GM18517 (cell line): ENCODE measurements at regions not wholly inside any gene's neighbourhood (a gene's known extent, or its start where the extent isn't known, plus 50 kb on each side); places are given as distances from the start of the nearest gene placed in this dataset.

ENCODE experiments used
- ATAC-seq: cut with Tn5 transposase; IDR thresholded peaks from one replicate; pipeline ENCODE4 v1.9.1; 2021; ENCODE audit warnings: mild to moderate bottlenecking, moderate library complexity; ENCODE audit not compliant: unreplicated experiment

GRCh38 chr12:116482179-116482578, 77.0 kb upstream of the MAP1LC3B2 start:
- ATAC-seq: no peak

GRCh38 chr12:116482859-116483258, 76.3 kb upstream of the MAP1LC3B2 start:
- no peak for ATAC-seq

- ATAC-seq: no peak
These were observed 75.0 kb upstream of the MAP1LC3B2 start for GRCh38 chr12:116483959-116484750.

GRCh38 chr12:116484807-116485206, 74.4 kb upstream of the MAP1LC3B2 start:
- no peak for ATAC-seq

DNA sequence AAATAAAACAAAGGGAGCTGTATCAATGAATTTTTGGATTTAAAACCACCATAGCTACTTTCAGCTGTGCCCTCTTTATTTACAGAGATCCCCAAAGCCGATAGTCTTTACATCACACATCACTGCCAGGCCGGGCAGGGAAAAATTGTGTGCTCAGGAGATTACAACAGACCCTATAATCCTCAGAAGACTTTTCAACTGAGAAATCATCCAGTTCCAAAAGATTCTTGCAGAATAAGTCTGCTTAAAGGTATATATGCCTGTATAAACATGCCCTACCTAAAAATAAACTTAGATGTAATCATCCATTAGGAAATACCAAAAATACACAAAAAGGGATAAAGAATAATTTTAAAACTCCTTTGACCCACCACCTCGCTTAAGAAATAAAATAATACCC, 70.1 kb upstream of the MAP1LC3B2 start:
- ATAC-seq: no peak

GRCh38 chr12:116490471-116490870, 68.7 kb upstream of the MAP1LC3B2 start:
- no peak for ATAC-seq

GRCh38 chr12:116492703-116493324, 66.4 kb upstream of the MAP1LC3B2 start:
- no peak for ATAC-seq

DNA sequence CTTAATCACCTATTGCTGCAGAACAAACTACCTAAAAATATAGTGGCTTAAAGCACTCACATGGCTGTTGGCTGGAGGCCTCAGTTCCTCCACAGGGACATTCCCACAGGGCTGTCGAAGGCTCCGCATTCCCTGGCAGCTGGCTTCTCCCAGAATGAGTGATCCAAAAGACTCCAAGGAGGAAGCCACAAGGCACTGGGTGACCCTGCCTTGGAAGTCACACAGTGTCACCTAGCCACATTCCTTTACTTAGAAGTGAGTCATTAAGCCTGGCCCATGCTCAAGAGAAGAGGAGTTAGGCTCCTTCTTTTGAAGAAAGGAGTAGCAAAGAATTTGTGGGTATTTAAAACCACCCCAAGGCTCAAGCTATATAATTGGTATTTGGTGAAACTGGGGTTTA, 63.9 kb upstream of the MAP1LC3B2 start:
- ATAC-seq: no peak

DNA sequence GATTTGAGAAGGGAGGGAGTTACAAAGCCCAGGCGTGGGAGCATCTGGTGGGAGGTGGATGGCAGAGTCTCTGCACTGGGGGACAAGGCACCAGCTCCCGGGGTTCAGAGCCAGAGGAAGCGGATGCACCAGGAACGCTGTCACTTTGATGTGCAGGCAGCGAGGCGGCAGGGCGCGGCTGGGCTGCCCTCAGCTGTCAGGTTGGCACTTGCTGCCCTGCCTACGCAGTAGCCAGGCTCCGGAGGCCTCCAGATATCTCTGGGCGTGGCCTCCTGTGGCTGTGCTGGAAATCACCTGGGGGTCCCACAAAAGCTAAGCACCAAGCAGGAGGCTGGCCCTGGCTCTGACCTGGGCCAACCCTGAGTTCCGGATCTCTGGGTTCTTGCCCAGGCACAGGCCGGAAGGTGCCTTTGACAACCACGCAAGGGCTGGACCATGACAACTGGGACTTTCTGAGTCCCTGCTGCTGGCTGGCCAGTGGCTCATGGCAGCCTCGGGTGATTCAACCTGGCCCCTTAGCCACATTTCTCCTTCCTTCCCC, 62.1 kb upstream of the MAP1LC3B2 start:
- ATAC-seq: no peak

DNA sequence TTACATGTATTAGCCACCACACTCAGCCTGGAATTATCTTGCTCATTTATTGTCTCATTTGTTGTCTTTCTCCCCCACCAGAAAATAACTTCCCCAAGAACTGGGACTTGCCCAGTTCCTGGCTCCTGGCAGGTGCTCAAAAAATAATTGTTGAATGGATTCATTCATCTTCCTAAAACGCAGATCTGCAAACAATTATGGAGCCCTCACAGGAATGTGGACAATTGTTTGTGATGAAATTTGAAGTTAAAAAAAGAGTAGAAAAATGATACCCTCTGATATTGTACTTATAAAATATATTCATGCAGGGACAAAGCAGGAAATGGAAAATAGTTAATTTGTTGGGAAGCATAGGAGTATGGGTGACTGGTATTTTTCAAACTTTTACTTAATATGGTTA, 60.7 kb upstream of the MAP1LC3B2 start:
- no peak for ATAC-seq

GRCh38 chr12:116502141-116502725, 56.9 kb upstream of the MAP1LC3B2 start:
- no peak for ATAC-seq

- no peak for ATAC-seq
These were observed 56.1 kb upstream of the MAP1LC3B2 start for GRCh38 chr12:116502989-116503496.

DNA sequence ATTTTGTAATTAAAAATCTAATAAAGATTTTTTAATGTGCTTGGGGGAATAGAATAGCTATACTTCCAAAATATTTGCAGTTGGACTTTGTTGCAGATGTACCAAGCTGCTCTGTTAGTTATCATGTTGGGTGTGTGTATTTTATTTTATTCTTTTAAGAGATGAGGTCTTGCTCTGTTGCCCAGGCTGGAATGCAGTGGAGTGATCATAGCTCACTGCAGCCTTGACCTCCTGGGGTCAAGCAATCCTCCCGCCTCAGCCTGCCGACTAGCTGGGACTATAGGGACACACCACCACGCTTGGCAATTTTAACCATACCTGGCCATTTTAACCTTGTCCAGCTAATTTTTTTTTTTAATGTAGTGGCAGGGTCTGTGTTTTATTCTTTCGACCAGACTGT, 54.7 kb upstream of the MAP1LC3B2 start:
- ATAC-seq: no peak

DNA sequence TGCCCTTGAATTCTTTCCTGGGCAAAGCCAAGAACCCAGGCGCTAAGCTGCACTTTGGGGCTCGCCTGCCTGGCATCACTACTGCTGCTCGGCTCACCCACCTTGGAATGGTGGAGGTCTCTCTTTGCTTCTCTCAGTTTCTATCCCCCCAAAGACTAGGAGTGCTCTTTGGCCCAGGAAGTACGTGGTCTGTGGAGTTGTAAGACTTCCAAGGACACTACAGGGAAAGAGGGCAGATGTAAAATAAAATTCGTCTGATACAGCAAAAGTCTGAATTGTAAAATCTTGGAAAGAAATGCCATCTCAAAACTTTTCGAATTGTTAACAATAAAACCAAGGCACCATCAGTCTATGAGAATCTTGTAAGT, 52.5 kb upstream of the MAP1LC3B2 start:
- ATAC-seq: no peak

- no peak for ATAC-seq
These were observed 50.7 kb upstream of the MAP1LC3B2 start for GRCh38 chr12:116508145-116509121.
